GM19467 (cell line): ENCODE measurements at regions not wholly inside any gene's neighbourhood (a gene's known extent, or its start where the extent isn't known, plus 50 kb on each side); places are given as distances from the start of the nearest gene placed in this dataset.
"Not testable (repeated sequence)": the region's sequence is repeated elsewhere in the genome, so short reads cannot be mapped to it uniquely, and the experiment has no call there.

Experiments
- ATAC-seq: cut with Tn5 transposase; IDR thresholded peaks from one replicate; pipeline ENCODE4 v1.9.1; 2021; ENCODE audit warnings: mild to moderate bottlenecking, moderate library complexity; ENCODE audit not compliant: unreplicated experiment

- ATAC-seq = no peak
Measured at GRCh38 chr13:75968103-75968838, 332.1 kb downstream of the LMO7 start.

- ATAC-seq = no peak
Measured at GRCh38 chr13:75963302-75963701, 327.2 kb downstream of the LMO7 start.

GRCh38 chr13:75961911-75962310, 325.8 kb downstream of the LMO7 start:
- no peak for ATAC-seq

- peak; percentile 66 for ATAC-seq
Measured at GRCh38 chr13:75960538-75960994, 324.4 kb downstream of the LMO7 start.

GRCh38 chr13:75959861-75960481, 323.8 kb downstream of the LMO7 start:
- no peak for ATAC-seq

GRCh38 chr13:75953589-75953988, 317.5 kb downstream of the LMO7 start:
- ATAC-seq = not testable (repeated sequence)

GRCh38 chr13:75947448-75947847, 311.3 kb downstream of the LMO7 start:
- no peak for ATAC-seq

GRCh38 chr13:75946536-75947284, 310.6 kb downstream of the LMO7 start:
- ATAC-seq = no peak

- ATAC-seq = no peak
Measured at GRCh38 chr13:75945841-75946482, 309.8 kb downstream of the LMO7 start.

- ATAC-seq = no peak
Measured at GRCh38 chr13:75938811-75939560, 302.9 kb downstream of the LMO7 start.

- ATAC-seq = no peak
Measured at GRCh38 chr13:75936791-75937190, 300.7 kb downstream of the LMO7 start.

GRCh38 chr13:75935805-75936204, 299.7 kb downstream of the LMO7 start:
- no peak for ATAC-seq

GRCh38 chr13:75934889-75935288, 298.8 kb downstream of the LMO7 start:
- ATAC-seq = no peak

- ATAC-seq = no peak
Measured at GRCh38 chr13:75932636-75933035, 296.5 kb downstream of the LMO7 start.

- no peak for ATAC-seq
Measured at GRCh38 chr13:75931116-75931515, 295.0 kb downstream of the LMO7 start.

GRCh38 chr13:75929076-75929475, 292.9 kb downstream of the LMO7 start:
- ATAC-seq = no peak

- ATAC-seq = no peak
Measured at GRCh38 chr13:75927183-75927669, 291.1 kb downstream of the LMO7 start.

GRCh38 chr13:75920536-75920935, 284.4 kb downstream of the LMO7 start:
- ATAC-seq = no peak

- no peak for ATAC-seq
Measured at GRCh38 chr13:75919660-75920199, 283.6 kb downstream of the LMO7 start.

- no peak for ATAC-seq
Measured at GRCh38 chr13:75915066-75915465, 278.9 kb downstream of the LMO7 start.
